Stimulated activated CD4-positive, alpha-beta T cell treated with anti-CD3 and anti-CD28 coated beads, TNF-alpha, amount 100 ng/mL, for 1 hour (primary cell): ENCODE measurements at regions not wholly inside any gene's neighbourhood (a gene's known extent, or its start where the extent isn't known, plus 50 kb on each side); places are given as distances from the start of the nearest gene placed in this dataset.
"Not testable (repeated sequence)": the region's sequence is repeated elsewhere in the genome, so short reads cannot be mapped to it uniquely, and the experiment has no call there.

Experiments used
- DNase-seq, 3 donors: peaks; one replicate each; pipeline ENCODE4 v3.0.0-alpha.2; 2020; ENCODE audit warnings: low read depth in 3 of 3, low spot score in 1 of 3

DNA sequence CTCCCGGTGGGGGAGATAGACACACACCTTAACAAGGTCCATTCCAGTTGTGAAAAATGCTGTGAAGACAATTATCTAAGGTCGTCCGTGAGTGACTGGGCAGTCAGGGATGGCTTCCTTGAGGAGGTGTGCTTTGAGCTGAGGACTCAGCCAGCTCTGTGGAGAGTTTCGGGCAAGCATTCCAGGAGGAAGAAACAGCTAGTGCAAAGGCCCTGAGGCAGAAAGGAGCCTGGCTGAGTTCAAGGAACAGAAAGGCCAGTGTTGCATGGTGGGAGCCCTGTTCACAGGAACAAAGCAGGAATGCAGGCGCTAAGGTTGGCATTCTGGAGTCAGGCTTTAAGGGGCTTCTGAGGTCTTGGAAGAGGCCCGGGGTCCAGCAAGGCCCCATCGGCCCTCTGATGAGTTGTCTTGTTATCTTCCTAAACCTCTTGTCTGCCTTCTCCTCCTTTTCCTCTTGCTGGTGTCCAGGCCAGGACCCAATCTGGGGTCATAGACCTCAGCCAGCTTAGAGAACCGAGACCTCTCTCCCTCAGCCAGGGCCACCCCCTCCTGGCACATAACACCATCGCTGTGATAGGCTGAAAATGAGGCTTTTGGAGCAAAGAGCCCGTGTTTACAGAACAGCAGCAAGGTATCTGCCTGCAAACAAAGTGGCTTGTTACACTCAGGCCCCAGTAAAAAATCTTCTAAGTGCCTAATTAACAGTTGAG lies 270.2 kb upstream of the MVB12B start:
- no peak for DNase-seq

GRCh38 chr9:126057121-126057825 lies 269.4 kb upstream of the MVB12B start:
- no peak for DNase-seq

- DNase-seq, result no peak
These were observed 268.6 kb upstream of the MVB12B start for GRCh38 chr9:126058011-126058531.

DNA sequence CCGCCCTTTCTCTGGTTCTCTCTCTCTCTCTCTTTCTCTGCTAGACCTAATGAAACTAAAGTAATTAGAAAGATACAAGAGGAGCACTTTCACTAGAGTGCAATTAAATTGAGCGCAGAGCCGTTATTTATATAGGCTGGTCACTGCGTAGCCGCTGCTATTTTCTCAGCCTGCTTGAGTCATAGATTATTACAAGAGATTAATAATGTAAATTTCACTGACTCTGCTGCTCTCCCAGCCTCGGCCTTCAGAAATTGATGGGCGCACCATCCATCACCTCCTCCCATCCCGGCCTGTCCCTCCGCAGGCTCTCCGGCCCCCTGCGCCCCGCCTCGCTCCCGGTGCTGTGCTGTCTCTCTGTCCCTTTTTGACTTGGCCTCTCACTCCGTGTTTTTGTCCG lies 268.0 kb upstream of the MVB12B start:
- DNase-seq, result no peak

DNA sequence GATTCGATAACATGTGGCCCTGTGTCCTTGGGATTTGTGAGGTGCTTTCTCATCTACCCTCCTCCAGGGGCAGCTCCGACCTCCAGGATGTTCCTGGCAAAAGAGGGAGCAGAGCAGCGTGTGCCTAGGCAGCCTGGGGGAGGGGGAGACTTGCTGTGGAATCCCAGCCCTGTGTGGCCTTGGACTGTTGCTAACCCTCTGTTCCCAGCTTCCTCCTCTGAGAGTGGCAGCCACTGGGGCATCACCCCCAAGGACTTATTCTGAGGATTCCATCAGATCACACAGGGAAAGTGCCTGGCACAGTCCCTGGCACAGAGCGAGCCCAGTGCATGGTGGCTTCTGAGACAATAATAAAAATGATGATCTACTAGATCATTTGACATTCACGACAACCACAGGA lies 265.1 kb upstream of the MVB12B start:
- no peak for DNase-seq

- DNase-seq, result no peak
These were observed 264.3 kb upstream of the MVB12B start for GRCh38 chr9:126062158-126062886.

GRCh38 chr9:126063326-126063725 lies 263.3 kb upstream of the MVB12B start:
- DNase-seq, result no peak

GRCh38 chr9:126066131-126066530 lies 260.5 kb upstream of the MVB12B start:
- DNase-seq, result no peak

DNA sequence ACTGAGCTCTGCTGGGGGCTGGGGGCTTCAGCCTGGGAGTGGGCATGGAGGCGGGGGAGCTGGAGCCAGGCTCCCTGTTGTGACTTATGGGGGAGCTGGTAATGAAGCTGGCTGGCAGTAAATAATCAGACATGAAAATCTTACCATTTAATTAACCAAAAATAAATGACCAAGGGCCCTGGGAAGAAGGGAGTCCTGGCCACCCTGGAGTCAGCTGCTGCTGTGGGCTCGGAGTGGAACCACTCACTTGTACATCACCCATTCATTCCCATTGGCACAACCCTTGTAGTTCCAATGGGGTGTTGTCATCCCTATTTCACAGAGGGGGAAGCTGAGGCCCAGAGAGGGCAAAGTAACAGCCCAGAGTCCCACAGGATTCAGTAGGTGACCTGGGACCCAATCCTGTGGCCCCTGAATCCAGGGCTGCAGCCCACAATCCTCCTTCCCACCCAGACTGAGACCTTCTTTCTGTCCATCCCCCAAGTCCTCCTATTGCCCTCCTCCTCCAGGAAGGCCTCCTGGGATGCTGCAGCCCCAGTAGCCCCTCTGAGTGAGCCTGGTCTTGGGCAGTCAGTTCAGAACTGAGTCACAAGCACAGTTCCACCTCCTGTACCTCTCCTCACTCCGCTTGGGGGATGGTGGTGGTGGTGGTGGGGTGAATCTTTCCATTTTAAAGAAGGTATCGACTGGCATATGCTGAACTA lies 259.4 kb upstream of the MVB12B start:
- DNase-seq, result no peak

- DNase-seq, result no peak
These were observed 257.9 kb upstream of the MVB12B start for GRCh38 chr9:126068534-126069230.

GRCh38 chr9:126069400-126069955 lies 257.2 kb upstream of the MVB12B start:
- DNase-seq, result no peak

DNA sequence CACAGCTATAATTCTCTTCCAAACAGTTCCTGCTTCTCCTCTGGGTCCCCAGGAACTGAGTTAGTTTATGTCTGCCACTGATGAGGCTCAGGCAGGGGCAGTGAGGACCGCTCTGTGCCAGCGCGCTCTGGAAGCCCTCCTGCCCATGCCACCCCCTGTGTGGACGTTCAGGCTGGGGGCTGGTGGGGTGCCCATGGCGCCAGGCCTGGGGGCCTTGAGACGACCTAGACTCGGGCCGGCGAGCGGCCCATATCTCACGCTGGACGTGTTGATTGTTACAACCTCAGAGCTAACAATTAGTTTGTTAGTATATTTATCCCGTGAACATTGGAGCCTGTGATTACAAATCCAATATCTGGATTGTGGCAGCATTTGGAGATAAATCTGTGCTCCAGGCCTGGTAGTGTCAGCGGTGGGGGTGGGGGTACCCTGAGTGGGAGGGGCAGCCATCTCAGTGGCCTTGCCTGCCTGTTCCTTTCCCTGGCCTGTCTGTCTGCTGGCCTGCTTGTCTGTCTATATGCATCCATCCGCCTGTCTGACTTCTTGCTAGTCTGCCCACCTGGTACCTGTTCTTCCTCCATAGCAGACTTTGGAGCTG lies 256.5 kb upstream of the MVB12B start:
- no peak for DNase-seq

DNA sequence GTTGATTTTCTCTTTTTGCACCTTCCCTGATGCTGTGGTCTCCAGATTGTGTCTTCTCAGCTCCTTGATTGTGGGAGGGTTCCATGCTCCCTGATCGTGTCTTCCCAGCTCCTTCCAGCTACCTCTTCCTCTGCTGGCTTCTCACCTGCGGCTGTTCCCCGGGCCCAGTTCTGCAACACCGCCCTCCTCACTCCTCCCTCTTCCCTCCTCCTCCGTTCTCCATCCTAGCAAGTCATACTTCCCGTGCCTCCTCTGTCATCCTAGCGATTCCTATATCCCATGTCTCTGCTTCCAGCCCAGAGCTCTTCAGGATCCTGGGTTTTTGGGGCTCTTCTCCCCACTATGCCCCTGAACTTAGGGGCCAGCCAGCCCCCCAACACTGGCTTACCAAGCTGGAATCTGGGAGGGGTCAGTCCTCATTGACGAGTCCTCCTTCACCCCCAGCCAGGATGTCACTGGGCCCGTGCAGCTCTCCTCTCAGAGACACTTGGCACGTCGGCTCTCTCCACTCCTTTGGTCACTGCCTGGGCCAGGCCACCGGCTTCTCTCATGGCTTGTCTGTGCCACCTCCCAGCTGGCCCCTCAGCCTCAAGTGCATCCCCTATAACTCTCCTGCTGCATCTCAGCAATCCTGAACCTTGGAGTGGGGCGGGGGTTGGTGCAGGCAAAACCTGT lies 255.4 kb upstream of the MVB12B start:
- no peak for DNase-seq

GRCh38 chr9:126077656-126078055 lies 249.0 kb upstream of the MVB12B start:
- DNase-seq, result not testable (repeated sequence)

DNA sequence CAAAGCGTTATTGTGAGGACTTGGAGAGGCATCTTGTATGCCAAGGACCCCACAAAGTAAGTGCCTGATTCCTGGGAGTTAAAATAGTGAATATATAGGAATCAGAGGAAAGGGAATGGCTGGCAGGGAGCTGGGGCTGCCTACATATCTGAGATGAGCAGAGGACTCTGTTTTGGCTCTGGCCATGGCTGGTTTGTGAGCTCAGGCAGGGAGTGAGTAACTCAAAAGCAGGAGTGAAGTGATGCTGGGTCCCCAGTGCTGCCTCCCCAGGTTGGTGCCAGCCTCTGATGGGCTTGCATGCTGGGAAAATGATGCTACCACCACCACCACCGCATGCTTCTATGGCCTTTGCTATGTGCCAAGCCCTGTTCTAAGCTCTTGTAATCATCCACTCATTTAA lies 246.0 kb upstream of the MVB12B start:
- no peak for DNase-seq

- DNase-seq, result no peak
These were observed 244.9 kb upstream of the MVB12B start for GRCh38 chr9:126081746-126082145.

GRCh38 chr9:126084008-126084407 lies 242.6 kb upstream of the MVB12B start:
- DNase-seq, result no peak

GRCh38 chr9:126084696-126085095 lies 241.9 kb upstream of the MVB12B start:
- no peak for DNase-seq

- DNase-seq, result no peak
These were observed 241.5 kb upstream of the MVB12B start for GRCh38 chr9:126085170-126085569.
